ENCODE measurements at regions not wholly inside any gene's neighbourhood (a gene's known extent, or its start where the extent isn't known, plus 50 kb on each side); places are given as distances from the start of the nearest gene placed in this dataset.

DNA sequence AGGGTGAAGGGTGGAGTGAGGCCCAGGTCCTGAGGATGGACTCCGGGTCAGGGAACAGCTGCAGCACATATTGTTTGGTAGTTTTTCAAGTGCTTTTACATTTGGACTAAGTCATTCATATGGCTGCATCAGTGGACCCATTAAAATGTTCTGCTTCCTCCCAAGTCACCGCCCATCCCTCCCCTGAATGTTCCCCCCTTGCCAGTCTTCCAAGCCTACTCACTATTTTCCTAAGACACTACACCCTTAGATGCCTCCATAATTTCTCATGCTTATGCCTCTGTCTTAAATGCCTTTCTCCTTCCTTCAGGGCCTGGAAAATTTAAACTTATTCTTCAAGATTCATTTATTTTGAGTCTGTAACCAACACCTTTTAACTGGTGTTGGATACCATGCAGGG lies 86.6 kb upstream of the NR4A3 start:
- no peak for DNase-seq (ENCODE audit: extremely low read depth in 1 of 2, low read depth in 1 of 2)

DNA sequence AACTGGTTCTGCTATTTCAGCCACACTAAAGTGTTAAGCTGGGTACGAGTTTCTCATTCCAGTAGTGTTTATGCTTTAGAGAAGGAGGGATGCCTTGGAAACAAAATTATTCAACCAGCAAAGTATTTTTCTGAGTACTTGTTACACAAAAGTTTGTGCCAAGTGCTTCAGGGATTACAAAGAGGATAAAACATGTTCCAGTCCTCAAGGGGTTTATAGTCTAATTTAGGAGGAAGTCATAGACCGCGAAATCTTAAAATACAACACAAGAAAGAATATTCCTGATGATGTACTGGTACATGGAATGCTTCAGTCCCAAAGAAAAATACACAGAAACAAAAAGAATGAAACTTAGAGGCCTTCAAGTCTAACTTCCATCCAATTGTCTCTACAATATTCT lies 85.4 kb upstream of the NR4A3 start:
- no peak for DNase-seq (ENCODE audit: extremely low read depth in 1 of 2, low read depth in 1 of 2)

DNA sequence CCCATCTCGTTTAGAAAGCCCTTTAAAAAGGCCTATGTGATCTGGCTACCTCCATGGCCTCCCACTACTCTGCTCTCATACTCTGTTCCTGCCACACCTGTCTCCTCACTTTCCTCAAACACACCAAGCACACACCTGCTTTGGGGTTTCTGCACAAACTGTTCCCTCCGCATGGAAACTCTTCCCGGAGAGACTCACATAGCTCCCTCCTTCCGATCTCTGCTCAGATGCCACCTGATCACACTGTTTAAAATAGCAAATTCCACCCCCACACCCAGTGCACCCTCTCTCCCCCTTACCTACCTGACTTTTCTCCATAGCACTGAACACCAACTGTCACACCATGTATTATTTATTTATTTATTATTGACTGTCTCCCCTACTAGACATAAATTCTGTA lies 84.0 kb upstream of the NR4A3 start:
- DNase-seq (ENCODE audit: extremely low read depth in 1 of 2, low read depth in 1 of 2) = no peak

DNA sequence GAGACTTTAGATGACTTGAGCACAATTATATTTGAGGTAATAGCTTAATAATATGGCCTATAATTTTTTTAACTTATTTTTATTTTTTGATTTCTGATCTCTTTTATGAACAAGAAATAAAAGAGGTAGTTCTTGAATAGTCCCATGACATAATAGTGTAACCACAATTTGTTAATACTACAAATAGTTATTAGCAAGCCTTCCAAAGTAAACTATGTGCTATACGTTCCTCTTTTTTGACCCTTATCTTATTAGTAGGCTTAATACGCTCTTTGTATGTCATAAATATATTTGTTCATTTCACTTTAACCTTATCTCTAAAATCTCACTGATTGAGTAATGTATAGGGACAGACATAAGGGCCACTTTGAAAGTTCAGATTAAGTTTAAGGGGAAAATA lies 78.7 kb upstream of the NR4A3 start:
- no peak for DNase-seq (ENCODE audit: extremely low read depth in 1 of 2, low read depth in 1 of 2)

DNA sequence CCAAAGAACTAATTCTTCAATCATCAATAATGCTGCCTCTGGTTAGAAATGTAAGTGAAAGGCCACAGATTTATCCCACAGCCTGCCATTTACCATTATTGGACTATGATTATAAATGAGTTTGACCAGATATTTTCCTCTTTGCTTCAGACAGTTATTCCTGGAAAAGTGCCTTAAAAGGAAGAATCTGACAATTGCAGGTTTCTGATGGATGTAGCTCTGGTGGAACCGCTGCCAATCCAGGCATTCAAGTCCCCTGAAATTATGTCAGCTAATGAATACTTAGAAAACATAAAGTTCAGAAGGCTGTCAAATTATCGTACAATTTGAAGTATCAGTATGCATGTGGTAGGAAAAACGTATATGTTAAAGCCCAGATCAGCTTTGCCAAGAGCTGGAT lies 78.2 kb upstream of the NR4A3 start:
- DNase-seq (ENCODE audit: extremely low read depth in 1 of 2, low read depth in 1 of 2) = no peak

DNA sequence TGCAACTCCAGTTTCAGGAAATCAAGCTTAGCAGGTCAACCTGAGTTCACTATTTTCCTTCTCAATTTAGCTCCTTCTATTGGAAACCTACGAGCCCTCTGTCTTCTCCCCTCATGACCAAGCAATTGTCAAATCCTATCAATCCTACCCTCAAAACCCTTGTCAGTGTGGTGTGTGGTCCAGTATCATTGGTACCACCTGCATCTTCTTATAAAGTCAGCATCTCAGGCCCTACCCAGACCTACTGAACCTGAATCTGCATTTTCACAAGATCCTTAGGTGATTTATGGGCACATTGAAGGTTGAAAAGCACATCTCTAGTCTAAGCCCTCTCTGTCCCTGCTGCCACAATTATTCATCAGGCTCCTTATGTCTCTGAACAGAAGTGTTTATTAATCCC lies 77.6 kb upstream of the NR4A3 start:
- DNase-seq (ENCODE audit: extremely low read depth in 1 of 2, low read depth in 1 of 2) = no peak

DNA sequence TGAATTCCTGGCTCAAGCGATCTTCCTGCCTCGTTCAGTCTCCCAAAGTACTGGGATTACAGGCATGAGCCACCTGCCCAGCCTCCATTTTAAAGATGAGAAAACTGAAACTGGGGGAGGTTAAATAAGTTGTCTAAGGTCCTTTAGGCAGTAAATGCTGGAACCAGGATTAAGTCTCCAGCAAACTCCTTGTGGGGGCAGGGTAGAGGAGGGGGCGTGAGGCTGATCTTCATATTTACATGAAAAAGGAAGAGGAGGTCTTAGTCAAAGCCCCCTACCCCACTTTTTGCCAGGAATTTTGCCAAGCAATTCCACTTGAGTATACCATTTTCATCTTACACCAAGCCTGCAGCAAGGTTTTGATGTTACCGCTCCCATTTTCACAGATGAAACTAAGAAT lies 76.6 kb upstream of the NR4A3 start:
- DNase-seq (ENCODE audit: extremely low read depth in 1 of 2, low read depth in 1 of 2) = no peak

DNA sequence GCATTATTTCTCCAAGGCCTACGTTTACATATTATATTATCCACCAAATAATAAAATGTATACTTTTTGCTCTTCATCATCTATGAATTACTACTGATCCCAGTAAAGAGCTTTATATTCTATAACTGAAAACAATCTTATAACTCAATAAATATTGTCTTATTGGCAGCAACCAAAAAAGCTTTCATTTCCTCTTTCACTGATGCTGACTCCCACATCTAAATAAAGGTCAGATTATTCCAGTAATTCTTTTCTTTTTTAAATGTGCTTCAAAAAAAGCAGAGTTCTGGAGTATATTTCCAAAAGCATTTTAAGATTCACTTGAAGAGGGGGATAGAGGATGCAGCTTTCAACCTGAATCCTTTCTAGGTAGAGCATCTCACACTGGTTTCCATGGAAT lies 75.3 kb upstream of the NR4A3 start:
- no peak for DNase-seq (ENCODE audit: extremely low read depth in 1 of 2, low read depth in 1 of 2)

DNA sequence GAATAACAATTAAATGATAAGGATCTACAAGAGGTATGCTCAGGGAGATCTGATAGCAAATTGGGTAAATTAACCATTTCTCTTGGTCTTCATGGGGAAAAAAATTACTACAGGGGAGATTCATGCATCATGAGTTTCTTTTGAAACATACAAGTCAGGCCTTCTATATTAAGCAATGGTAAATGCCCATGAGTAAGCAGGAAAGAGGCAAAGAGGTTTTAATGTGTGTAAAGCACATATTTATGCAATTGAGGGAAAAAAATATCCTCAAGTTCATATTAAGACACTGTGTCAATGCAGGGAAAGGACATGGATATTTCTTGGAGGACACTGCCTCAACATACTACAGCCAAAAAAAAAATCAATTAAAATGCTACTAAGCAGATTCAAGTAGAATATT lies 73.4 kb upstream of the NR4A3 start:
- no peak for DNase-seq (ENCODE audit: extremely low read depth in 1 of 2, low read depth in 1 of 2)

DNA sequence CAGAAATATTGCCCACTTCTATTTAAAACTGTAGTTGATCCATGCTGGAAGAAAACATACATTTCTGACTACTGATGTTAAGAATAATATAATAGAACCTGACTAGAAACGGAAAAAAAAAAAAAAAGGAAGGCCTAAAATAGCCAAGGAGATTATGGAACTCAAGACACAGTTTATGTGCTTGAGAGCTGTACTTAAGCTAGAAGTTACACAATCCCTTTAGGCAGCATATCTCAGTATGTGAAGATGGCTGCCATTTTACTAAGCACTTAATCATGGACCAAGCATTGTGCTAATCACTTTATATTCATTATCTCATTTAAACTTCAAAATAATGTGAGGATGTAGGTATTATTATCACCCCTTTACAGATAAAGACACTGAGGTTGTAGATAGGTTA lies 73.0 kb upstream of the NR4A3 start:
- DNase-seq (ENCODE audit: extremely low read depth in 1 of 2, low read depth in 1 of 2) = no peak

DNA sequence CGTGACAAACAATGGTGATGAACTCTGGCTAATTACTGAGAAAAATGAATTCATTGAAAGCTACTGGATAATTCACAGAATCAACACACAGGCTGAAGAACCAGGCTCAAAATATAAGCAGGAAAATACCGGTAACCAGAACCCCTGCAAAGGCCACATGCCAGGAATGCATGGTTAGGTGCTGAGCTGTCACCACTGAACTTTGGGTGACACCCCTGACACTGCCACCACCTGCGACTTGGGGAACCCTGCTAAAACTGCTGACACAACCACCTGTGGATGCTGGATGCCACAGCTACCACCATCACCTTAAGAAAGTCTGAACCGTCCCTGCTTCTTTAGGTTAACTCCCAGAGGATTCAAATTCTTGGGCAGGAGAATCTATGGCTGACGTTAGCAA lies 72.0 kb upstream of the NR4A3 start:
- no peak for DNase-seq (ENCODE audit: extremely low read depth in 1 of 2, low read depth in 1 of 2)

DNA sequence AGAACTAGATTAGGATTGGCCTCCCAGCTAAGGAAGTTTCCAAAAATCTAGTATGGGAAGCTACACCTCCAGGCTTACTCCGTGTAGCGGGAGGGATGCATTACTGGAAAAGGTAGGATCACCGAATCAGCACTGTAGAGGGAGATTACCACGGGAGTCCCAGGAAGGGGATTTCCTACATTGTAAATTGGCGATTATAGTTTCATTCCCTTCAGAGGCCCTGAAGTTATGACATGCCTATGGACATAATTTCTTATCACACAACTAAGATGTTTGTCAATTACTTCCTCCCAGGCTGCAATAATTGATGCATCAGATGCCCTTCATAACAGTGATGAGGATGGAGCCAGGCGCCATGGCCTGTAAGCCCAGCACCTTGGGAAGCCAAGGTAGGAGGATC lies 71.2 kb upstream of the NR4A3 start:
- no peak for DNase-seq (ENCODE audit: extremely low read depth in 1 of 2, low read depth in 1 of 2)

DNA sequence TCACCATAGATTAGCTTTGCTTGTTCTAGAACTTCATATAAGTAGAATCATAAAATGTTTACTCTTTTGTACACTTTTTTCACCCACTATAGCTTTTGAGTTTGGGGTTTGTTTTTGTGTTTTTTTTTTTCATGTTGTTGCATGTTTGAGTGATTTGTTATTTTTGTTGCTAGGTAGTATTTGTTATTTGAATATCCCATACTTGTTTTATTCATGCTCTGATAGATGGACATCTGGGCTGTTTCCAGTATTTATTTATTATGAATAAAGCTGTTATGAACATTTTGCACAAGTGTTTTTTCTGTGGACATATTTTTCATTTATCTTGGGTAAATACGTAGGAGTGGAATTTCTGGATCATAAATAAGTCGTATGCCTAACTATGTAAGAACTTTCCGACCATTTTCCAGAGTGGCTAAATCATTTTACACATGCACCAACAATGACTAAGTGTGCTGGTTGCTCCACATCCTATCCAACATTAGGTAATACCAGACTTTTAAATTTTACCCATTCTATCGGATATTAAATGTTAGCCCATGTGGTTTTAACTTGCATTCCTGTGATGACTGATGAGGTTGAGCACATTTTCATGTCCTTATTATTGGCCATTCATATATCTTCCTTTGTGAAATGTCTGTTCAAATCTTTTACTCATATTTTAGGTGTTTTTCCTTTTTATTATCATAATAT lies 69.1 kb upstream of the NR4A3 start:
- no peak for DNase-seq (ENCODE audit: extremely low read depth in 1 of 2, low read depth in 1 of 2)

DNA sequence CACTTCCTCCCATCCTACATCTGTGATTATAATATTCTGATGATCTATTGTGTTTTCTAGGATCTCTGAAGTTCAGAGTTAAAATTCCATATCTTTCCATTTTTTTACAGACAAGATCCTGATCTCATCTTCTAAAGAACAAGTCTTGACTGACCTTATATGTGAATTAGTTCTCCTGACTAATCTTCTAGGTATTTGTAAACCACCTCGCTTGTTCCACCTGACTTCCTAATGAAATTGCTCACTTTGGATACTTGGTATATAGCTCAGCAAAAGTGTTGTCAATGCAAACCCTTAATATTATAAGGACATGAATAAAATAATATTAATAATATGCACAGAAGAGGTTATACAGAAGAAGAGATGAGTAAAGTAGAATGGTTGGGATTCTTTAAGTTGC lies 68.2 kb upstream of the NR4A3 start:
- DNase-seq (ENCODE audit: extremely low read depth in 1 of 2, low read depth in 1 of 2) = no peak

DNA sequence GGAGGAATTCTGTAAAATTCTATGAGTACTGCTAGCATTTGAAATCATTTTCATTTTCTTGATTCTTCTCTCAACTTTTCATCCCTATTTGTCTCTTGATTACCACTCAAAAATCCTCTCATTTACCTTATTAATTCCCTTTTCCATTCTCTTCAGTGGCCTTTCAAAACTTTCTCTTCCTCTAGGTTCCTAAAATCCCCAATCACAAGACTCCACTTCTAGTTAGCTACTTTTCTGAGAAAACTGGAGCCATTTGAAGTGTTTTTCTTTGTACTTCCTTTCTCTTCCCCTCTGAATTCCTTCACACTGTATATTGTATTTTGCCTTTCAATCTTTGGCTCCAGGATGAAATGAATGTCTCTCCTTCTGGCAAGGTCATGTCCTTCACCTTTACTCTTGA lies 61.3 kb upstream of the NR4A3 start:
- no peak for DNase-seq (ENCODE audit: extremely low read depth in 1 of 2, low read depth in 1 of 2)

DNA sequence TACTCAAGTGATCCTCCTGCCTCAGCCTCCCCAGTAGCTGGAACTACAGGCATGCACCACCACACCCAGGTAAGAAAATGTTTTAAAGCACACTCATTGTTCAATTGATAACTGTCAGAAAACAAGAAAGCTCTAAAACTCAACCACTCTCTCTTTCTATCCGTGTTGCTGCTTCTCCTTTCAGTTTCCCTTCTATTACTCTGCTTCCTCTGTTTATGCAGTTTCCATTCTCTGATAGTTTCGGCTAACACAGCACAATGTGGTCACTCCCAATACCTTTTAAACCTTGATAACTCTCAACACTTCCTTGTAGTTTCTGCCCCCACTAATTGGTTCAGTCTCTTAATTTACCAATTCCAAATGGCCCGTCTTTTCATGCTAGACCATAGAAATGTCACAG lies 59.2 kb upstream of the NR4A3 start:
- no peak for DNase-seq (ENCODE audit: extremely low read depth in 1 of 2, low read depth in 1 of 2)
